Stimulated activated CD8-positive, alpha-beta memory T cell treated with anti-CD3 and anti-CD28 coated beads, Interleukin-7, amount 100 ng/mL, for 24 hours (primary cell): ENCODE measurements at regions not wholly inside any gene's neighbourhood (a gene's known extent, or its start where the extent isn't known, plus 50 kb on each side); places are given as distances from the start of the nearest gene placed in this dataset.

Experiments used
- DNase-seq: peaks from one replicate; pipeline ENCODE4 v3.0.0-alpha.2; 2020; ENCODE audit warnings: low read depth

GRCh38 chr6:45791211-45792168 lies 224.2 kb downstream of the CLIC5 start:
- DNase-seq: no peak

- DNase-seq: no peak
Measured at GRCh38 chr6:45789238-45789637, 226.4 kb downstream of the CLIC5 start.

- no peak for DNase-seq
Measured at GRCh38 chr6:45787384-45787783, 228.3 kb downstream of the CLIC5 start.

GRCh38 chr6:45786355-45786781 lies 229.3 kb downstream of the CLIC5 start:
- DNase-seq: no peak

- no peak for DNase-seq
Measured at GRCh38 chr6:45784250-45784649, 231.4 kb downstream of the CLIC5 start.

GRCh38 chr6:45783716-45784115 lies 231.9 kb downstream of the CLIC5 start:
- DNase-seq: no peak

GRCh38 chr6:45781890-45782289 lies 233.8 kb downstream of the CLIC5 start:
- DNase-seq: no peak

GRCh38 chr6:45780523-45780922 lies 235.1 kb downstream of the CLIC5 start:
- DNase-seq: no peak

GRCh38 chr6:45775026-45775697 lies 240.5 kb downstream of the CLIC5 start:
- no peak for DNase-seq

GRCh38 chr6:45773906-45774305 lies 241.8 kb downstream of the CLIC5 start:
- no peak for DNase-seq

GRCh38 chr6:45772886-45773495 lies 242.7 kb downstream of the CLIC5 start:
- no peak for DNase-seq

GRCh38 chr6:45772051-45772450 lies 243.6 kb downstream of the CLIC5 start:
- no peak for DNase-seq

- no peak for DNase-seq
Measured at GRCh38 chr6:45763281-45763680, 252.4 kb downstream of the CLIC5 start.

- no peak for DNase-seq
Measured at GRCh38 chr6:45759472-45759810, 256.2 kb downstream of the CLIC5 start.

GRCh38 chr6:45758787-45759471 lies 256.7 kb downstream of the CLIC5 start:
- no peak for DNase-seq

GRCh38 chr6:45757443-45758130 lies 258.1 kb downstream of the CLIC5 start:
- no peak for DNase-seq

- DNase-seq: no peak
Measured at GRCh38 chr6:45756606-45757005, 259.1 kb downstream of the CLIC5 start.

- no peak for DNase-seq
Measured at GRCh38 chr6:45754432-45754831, 261.2 kb downstream of the CLIC5 start.

- DNase-seq: no peak
Measured at GRCh38 chr6:45746046-45746445, 269.6 kb downstream of the CLIC5 start.

- DNase-seq: no peak
Measured at GRCh38 chr6:45743028-45743615, 272.5 kb downstream of the CLIC5 start.

- no peak for DNase-seq
Measured at GRCh38 chr6:45742591-45742990, 273.1 kb downstream of the CLIC5 start.
